GM19372 (cell line): ENCODE measurements at regions not wholly inside any gene's neighbourhood (a gene's known extent, or its start where the extent isn't known, plus 50 kb on each side); places are given as distances from the start of the nearest gene placed in this dataset.
"Not testable (repeated sequence)": the region's sequence is repeated elsewhere in the genome, so short reads cannot be mapped to it uniquely, and the experiment has no call there.

Experiments used
- ATAC-seq: cut with Tn5 transposase; IDR thresholded peaks from one replicate; pipeline ENCODE4 v1.9.1; 2021; ENCODE audit warnings: mild to moderate bottlenecking, low read depth, moderate library complexity; ENCODE audit not compliant: unreplicated experiment

DNA sequence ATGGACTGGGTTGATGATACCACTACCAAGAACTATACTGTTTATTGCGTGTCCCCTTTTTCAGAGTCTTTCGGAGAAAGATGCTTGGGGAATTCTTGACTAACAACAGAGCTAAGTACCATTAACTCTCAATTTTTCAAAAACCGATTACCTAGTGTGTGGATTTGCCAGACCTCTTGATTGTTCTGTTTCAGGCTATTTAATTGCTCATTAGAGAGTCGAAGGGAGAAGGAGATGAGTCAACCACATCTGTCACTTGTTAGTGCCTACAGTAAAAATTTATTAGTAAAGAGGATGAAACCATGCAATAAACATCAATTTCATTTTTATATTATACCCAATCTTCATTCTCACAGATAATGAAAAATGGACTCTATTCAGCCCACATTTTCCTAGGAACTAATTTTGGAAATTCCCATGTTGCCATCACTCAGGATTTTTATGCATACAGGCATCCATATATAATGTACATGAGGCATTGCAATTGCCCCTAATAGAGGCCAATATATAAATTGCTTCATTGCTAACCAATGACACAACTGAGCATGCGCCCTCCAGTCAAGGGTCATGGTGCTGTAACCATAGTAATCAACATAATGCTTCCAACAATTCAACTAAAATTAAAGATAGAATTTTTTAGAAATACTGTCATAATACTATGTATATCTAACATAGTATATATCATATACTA lies 541.7 kb downstream of the TBL1XR1 start:
- ATAC-seq = no peak

DNA sequence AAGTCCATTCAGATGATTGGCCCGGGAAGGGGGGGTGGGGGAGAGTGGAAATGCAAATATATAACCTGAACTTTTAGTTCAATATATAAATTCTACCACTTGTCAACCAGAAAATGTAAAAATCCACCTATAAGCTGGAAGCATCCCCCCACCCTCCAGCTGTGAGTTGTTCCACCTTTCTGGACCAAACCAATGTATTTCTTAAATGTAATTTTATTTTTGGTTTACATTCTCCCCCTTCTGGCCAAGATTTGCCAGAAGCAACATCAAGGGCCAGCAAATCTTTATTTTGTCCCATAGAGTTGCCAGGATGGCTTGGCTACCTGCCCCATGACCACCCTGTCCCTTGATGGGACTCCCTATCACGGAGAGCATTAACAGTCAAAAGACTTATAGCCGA lies 545.7 kb downstream of the TBL1XR1 start:
- ATAC-seq = no peak

DNA sequence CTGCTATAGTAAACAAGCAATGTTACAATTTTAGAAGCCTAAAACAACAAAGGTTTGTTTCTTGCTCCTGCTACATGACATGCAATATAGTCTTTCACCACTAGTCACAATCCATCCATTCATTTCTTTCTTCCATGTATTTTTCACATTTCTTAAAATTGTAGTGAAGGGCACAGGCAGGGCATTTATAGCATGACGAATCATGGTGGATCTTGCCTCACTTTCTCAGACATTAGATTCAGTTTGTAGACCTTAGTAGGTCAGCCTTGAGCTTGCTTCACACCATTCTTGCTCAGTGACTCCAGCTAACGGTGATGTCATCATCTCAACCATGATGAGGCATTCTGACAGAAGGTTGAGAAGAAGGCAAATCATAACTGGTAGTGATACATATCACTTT lies 546.8 kb downstream of the TBL1XR1 start:
- no peak for ATAC-seq

DNA sequence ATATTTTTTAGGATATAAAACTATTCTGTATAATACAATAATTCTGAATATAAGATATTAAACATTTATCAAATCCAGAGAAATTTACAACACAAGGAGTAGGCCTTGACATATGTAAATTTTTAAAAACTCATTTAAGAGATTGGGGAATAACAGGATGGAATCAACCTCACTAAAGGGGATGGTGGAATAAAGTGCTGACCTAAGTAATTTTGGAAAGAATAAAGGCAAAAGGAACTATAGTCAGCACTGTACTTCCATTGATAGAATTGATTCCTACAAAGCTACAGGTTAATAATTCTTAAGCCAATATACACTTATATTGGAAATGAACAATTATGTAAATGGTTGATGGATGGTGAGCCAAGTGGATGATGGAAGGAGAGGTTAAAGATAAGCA lies 549.3 kb downstream of the TBL1XR1 start:
- ATAC-seq = no peak

DNA sequence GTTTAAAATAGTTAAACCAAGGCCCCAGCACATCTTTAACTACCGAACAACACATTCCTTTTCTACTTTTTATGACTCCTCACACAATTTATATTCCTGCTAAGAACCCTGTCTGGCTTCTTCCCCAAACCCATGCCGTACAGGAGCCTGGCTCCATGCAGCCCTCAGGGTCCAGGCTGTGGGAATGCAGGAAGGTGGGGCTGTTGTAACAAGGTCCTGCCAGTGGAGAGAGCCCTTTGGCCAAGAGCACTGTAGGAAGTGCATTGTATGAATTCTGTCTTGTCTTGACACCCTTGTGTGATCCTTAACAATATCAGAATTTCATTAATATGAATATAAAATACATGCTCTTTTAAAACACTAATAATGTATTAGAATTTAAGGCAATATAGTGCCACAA lies 563.8 kb downstream of the TBL1XR1 start:
- ATAC-seq = no peak

DNA sequence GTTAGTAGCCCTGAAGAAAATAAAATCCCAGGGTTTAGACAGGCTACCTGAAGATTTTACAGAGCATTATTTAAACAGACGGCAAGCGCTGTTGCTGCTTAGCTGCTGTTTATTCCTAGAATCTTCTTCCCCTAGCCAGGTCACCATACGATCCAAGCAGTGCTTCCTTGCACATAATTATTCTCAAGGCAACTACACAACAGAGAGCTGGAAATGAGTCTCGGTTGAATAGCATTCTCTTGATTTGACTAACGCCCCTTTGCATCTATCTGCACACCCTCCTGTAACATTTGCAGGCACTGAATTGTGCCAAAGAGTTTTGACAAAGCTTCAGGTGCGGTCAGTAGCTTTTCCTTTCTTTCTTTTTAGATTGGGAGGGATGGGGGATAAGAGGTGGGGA lies 564.4 kb downstream of the TBL1XR1 start:
- no peak for ATAC-seq

DNA sequence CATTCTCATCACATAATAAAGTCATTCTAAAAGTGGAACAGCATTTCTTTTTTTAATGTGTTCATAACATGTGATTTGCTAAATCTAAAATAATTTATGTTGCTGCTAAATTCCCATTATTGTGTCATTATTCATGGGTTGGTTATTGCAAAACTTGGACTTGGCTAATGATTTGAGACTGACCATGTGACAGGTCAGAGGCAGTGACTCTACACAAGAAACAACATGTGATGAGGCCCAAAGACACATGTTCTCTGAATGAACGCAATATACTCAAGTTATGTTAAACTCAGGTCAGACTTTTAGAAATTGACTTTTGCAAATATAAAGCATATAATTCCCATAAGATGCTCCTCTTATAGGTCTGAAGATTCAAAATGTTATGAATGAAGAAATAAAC lies 566.1 kb downstream of the TBL1XR1 start:
- no peak for ATAC-seq

DNA sequence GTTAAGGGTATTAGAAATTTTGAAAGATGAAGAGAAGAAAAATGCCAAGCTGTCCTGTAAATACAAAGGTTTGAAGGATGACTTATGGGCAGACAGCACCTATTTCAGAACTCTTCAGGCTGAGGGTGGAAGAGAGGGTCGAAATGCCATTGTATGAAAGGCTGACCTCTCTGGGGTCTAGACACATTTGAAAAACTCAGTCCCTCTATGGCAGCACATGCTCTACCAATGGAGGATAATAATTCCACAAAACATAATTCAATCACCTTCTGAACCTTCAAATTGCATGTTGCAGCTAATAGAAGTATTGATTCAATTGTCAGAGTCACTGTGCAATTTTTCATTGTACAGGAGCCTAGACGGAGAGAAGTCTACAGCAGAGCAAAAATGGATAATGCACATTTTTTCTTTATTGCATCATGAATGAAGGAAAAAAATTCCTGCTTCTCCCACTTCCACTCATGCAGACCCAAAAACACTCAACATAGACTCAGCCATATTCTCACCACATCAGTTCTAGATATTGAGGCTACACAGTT lies 569.1 kb downstream of the TBL1XR1 start:
- ATAC-seq = no peak

DNA sequence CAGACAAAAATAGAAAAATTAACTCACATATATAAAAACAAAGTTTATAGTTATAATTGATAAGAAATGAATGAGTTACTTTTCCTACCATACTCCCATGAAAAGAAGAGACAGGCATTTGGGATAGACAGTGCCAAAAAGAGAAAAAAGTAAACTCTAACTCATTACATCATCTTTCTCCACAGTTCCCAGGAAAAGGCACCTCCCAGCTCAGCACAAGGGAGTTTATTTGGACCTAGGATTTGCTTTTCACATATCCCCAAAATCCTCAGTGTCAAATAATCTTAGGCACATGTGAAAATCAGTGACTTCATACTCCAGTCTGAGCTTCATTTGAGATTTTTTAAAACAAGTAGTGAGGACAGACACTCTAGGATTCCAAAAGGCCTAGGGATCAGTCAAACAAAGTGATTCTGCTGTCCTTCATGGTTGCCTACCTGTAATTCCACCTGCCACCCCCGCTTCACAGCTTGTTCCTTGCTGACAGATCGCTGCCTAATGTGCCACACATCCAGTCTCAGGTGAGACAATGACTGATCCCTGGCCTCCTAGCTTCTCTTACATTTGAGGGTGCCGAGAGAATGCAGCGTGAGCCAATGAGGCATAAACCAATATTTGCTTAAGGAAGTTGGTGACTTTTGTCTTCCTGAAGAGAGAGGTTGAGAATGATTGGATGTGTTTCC lies 573.7 kb downstream of the TBL1XR1 start:
- no peak for ATAC-seq

DNA sequence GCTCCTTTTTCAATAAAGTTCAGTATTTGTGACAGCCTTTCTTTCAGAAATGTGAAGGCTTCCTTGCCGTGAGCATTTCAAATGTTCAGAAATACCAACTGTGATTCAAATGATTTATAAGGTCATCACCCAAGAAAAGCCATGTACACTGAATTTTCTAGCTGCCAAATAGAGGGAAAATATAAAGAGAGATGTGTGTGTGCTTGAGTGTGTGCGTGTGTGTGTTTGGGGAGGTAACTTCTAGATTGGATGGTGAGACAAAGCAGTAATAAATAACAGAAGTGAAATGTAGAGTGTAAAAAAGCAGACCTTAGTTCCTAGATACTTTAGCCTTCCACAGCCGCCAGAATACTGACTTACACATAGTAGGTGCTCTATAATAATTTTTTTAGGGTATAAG lies 577.4 kb downstream of the TBL1XR1 start:
- ATAC-seq = no peak

DNA sequence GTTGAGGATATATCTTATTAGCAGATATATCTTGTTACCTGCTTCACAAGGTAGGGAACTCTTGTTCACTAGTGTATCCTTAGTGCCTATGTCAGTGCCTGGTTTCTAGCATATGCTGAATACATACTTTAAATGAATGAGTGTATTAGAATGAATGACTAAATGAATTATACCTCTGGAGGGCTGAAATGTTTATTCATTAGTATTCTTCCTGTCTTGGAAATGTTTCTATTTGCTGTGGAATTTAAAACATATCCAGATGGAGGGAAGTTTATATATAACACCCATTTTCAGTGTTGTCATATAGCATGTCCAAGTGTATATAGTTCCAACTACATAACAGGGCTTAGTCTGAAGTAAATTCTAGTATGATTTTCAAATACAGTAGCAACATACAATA lies 581.5 kb downstream of the TBL1XR1 start:
- no peak for ATAC-seq

DNA sequence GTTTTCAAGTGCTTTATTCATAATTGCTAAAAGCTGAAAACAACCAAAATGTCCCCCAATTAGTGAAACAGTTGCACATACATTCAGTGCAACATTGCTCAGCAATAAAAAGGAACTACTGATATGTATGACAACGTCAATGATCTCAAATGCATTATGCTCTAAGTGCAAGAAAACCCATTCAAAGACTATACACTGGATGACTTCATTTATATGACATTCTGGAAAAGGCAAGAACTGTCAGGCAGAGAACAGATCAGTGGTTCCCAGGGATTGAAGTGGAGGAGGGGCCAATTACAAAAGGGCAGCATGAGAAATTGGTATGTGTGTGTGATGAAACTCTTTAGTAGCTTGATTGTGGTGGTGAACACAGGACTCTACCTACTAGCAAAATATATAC lies 585.6 kb downstream of the TBL1XR1 start:
- ATAC-seq = no peak

DNA sequence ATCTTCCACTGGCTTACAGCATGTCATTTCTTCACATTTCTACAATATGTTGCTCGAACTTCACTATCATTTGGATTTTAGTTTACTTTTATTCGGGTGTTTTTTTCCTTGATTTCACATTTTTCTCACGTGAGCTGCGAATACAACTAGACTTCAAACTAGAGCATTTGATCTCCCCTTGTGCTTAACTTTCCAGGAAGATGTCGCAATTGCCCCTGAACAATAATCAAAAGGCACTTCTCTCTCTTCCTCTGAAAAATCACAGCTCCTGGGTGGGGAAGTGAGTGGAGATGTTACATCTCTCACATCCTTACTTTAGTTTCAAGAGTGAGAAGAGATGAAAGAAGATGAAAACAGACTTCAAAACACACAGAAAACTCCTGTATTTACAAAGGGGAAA lies 587.9 kb downstream of the TBL1XR1 start:
- no peak for ATAC-seq

DNA sequence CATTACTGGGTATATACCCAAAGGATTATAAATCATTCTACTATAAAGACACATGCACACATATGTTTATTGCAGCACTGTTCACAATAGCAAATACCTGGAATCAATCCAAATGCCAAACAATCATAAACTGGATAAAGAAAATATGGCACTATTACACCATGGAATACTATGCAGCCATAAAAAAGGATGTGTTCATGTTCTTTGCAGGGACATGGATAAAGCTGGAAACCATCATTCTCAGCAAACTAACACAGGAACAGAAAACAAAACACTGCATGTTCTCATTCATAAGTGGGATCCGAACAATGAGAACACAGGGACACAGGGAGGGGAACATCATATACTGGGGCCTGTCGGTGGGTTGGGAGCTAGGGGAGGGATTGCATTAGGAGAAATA lies 591.7 kb downstream of the TBL1XR1 start:
- not testable (repeated sequence) for ATAC-seq

DNA sequence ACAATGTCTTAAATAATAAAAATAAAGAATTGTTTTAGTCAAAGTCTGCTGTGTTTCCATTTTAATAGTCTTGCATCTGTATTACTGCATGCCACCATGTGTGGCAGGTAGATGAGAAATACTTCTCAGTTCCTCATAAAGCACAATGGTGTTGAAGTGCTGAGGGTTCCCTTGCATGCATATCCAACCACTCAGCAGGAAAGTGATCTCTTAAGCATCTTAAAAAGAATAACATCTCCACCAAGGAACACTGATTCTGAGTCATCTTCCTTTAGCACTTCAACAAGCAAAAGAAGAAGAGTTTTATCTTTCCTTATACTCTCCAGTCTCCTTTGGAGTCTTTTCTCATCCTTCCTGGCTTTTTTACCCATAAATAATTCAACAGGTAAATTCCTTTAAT lies 602.0 kb downstream of the TBL1XR1 start:
- ATAC-seq = no peak

DNA sequence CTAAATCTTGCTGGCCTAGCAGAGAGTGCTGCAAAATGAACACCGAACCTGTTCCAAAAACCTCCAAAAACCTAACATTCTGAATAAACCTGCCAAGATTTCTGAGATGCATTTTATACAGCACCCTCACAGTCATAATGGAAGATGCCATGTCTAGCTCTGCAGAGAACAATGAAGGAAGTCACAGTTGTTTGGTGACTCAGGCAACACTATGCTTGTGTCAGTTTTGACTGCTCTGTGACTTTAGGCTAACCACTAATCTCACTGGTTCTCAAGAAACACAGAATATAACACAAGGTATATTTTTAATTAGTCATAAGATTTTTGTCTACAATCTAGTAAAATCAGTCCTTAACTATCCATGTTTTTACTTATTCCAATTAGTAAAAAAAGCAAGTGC lies 606.6 kb downstream of the TBL1XR1 start:
- no peak for ATAC-seq

DNA sequence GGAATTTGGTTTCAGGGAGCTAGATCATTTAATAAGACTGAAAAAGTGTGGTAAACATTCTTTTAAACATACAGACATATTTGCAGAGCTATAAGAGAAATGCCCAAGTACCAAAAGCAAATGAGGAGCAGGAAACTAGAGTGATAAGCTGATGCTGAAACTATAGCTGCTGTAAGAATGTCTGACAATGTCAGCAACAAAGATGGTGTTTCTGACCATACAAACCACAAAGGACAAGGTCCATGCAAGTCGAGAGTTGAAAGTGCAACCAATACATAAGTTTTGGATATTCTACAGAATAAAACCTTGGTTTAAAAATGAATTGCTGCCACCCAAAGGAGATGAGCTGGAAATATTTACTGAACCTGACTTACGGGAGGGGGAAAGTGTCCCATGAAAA lies 610.2 kb downstream of the TBL1XR1 start:
- ATAC-seq = no peak

DNA sequence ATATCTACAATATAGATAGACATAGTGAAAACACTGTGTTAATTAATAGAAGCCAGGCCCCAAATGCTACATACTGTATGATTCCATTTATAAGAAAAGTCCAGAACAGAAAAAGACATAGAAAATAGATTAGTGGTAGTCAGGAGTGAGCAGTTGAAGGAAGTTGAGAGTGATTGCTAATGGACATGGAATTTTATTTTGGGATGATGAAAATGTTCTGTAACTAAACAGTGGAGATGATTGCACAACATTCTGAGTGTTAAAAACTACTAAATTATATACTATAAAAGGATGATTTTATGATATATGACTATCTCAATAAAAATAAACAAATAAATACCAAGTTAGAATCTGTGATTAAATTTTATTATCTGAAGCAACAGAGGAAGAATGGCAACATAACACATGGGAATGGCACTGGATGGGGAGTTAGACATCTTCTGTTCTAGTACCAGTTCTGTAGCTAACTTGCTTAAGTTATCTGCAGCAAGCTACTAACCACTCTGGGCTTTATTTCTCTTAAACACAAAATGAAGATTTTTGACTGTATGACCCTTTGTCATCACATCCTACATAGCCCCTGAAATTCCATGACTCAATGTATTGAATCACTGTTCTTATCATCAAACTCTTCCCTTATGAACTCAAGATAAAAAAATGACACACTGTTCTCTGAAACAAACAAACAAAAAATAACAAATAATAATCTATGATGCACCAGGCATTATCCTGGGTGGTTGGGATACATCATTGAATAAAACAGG lies 612.7 kb downstream of the TBL1XR1 start:
- no peak for ATAC-seq

DNA sequence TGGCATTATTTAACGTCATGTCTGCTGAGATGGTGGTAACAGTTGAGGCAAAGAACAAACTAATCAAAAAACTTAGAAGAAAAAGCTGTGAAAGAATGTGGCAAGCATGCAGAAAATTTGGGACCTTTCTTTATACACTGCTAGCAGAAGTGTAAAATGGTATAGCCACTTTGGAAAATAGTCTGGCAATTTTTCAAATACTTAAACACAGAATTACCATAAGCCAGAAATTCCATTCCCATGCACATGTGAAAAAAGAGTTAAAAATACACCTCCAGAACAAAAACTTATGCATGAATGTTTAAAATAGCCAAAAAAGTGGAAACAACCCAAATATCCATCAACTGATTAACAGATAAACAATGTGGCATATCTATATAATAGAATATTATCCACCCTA lies 613.3 kb downstream of the TBL1XR1 start:
- no peak for ATAC-seq

DNA sequence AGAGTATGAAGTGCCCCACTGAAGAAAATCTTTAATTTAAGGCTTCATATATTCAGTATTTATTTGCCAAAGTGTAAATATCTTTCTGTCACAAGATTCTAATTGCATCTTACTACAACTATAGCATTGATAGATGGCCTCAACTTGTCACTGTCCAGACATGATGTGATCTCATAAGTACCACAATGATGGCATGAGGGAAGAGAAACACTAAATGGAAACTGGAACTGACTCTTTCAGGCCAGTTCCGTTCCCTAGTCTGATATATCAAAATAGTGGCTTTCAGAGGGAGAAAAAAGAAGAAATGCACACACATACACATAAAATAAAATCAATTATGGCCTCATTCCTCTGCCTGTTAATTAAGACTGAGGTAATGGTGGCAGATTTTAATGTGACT lies 615.7 kb downstream of the TBL1XR1 start:
- ATAC-seq = no peak

DNA sequence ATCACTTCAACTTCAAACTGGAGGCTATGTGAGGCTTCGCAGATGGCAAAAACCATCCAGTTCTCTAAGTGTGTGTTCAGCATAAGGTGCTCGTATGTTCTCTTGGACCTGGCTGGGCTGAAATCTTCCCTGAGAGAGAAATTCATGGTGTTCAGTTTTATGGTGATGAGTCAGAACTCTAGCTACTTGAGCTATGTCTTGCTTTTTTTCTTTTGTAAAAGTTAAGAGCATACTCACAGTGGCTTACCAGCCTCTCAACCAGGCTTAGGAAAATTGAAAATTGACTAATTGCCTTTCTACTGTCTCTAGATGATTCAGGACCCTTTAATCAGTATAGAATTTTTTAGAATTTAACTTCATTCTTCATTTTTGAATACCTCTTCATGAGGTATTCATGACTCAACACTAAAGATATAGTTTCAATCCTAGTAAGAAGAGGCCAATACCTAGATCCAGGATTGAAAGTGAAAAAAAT lies 617.5 kb downstream of the TBL1XR1 start:
- ATAC-seq = no peak
